HL-60 (cell line): ENCODE measurements at regions not wholly inside any gene's neighbourhood (a gene's known extent, or its start where the extent isn't known, plus 50 kb on each side); places are given as distances from the start of the nearest gene placed in this dataset.
"Not testable (repeated sequence)": the region's sequence is repeated elsewhere in the genome, so short reads cannot be mapped to it uniquely, and the experiment has no call there.

Experiments used
- GABPA ChIP-seq: IDR thresholded peaks from 2 replicates; pipeline ENCODE4 v1.6.1; 2012; ENCODE audit warnings: low read depth
- POLR2AphosphoS5 ChIP-seq: IDR thresholded peaks from 2 replicates; pipeline ENCODE4 v1.6.1; 2012; ENCODE audit warnings: low read depth
- SPI1 ChIP-seq: IDR thresholded peaks from 2 replicates; pipeline ENCODE4 v1.6.1; 2012; ENCODE audit warnings: low read depth, mild to moderate bottlenecking, borderline replicate concordance
- TF ChIP-seq, protein P1 (sequence below): IDR thresholded peaks from one replicate; pipeline ENCODE4 v1.5.1; 2011; ENCODE audit warnings: low read length, control low read depth, inconsistent platforms; ENCODE audit not compliant: insufficient read depth
- TF ChIP-seq, protein P2 (sequence below): IDR thresholded peaks from 2 replicates; pipeline ENCODE4 v1.6.1; 2012; ENCODE audit warnings: low read depth; ENCODE audit not compliant: insufficient replicate concordance

DNA sequence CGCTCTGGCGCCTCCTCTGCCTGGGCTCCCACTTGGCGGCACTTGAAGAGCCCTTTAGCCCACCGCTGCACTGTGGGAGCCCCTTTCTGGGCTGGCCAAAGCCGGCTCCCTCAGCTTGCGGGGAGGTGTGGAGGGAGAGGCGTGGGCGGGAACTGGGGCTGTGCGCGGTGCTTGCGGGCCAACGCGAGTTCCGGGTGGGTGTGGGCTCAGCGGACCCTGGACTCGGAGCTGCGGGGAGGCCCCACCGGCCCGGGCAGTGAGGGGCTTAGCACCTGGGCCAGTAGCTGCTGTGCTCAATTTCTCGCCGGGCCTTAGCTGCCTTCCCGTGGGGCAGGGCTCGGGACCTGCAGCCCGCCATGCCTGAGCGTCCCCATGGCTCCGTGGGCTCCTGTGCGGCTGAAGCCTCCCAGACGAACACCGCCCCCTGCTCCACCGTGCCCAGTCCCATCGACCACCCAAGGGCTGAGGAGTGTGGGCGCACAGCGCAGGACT lies 216.2 kb downstream of the FGFR2 start:
- TF ChIP-seq, protein P1, sequence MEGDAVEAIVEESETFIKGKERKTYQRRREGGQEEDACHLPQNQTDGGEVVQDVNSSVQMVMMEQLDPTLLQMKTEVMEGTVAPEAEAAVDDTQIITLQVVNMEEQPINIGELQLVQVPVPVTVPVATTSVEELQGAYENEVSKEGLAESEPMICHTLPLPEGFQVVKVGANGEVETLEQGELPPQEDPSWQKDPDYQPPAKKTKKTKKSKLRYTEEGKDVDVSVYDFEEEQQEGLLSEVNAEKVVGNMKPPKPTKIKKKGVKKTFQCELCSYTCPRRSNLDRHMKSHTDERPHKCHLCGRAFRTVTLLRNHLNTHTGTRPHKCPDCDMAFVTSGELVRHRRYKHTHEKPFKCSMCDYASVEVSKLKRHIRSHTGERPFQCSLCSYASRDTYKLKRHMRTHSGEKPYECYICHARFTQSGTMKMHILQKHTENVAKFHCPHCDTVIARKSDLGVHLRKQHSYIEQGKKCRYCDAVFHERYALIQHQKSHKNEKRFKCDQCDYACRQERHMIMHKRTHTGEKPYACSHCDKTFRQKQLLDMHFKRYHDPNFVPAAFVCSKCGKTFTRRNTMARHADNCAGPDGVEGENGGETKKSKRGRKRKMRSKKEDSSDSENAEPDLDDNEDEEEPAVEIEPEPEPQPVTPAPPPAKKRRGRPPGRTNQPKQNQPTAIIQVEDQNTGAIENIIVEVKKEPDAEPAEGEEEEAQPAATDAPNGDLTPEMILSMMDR = not testable (repeated sequence)
- TF ChIP-seq POLR2AphosphoS5, GABPA, SPI1: not testable (repeated sequence)
- TF ChIP-seq, protein P2, sequence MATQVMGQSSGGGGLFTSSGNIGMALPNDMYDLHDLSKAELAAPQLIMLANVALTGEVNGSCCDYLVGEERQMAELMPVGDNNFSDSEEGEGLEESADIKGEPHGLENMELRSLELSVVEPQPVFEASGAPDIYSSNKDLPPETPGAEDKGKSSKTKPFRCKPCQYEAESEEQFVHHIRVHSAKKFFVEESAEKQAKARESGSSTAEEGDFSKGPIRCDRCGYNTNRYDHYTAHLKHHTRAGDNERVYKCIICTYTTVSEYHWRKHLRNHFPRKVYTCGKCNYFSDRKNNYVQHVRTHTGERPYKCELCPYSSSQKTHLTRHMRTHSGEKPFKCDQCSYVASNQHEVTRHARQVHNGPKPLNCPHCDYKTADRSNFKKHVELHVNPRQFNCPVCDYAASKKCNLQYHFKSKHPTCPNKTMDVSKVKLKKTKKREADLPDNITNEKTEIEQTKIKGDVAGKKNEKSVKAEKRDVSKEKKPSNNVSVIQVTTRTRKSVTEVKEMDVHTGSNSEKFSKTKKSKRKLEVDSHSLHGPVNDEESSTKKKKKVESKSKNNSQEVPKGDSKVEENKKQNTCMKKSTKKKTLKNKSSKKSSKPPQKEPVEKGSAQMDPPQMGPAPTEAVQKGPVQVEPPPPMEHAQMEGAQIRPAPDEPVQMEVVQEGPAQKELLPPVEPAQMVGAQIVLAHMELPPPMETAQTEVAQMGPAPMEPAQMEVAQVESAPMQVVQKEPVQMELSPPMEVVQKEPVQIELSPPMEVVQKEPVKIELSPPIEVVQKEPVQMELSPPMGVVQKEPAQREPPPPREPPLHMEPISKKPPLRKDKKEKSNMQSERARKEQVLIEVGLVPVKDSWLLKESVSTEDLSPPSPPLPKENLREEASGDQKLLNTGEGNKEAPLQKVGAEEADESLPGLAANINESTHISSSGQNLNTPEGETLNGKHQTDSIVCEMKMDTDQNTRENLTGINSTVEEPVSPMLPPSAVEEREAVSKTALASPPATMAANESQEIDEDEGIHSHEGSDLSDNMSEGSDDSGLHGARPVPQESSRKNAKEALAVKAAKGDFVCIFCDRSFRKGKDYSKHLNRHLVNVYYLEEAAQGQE = not testable (repeated sequence)
